HepG2 (cell line): ENCODE measurements at regions not wholly inside any gene's neighbourhood (a gene's known extent, or its start where the extent isn't known, plus 50 kb on each side); places are given as distances from the start of the nearest gene placed in this dataset.

Experiments
- ATAC-seq: fragments of 200-7000 bp; cut with Tn5 transposase; 3 replicates; pipeline ENCODE4 v1.9.1; 2020; ENCODE audit warnings: mild to moderate bottlenecking, moderate library complexity
- BruUV-seq: library from RNA; stranded (reverse); fragments of 400-500 nt; replicated peaks from 2 replicates; lab custom pipeline; 2021; lab: Mats Ljungman, UMichigan
- CTCF ChIA-PET: fragments of 300-600 bp; formaldehyde crosslinking; extraction: SDS; loops from one replicate; lab custom pipeline; 2021; ENCODE audit warnings: low total read pairs, inconsistent platforms, low intra/inter-chr PET ratio; lab: Yijun Ruan, JAX
- POLR2A ChIA-PET: fragments of 350-600 bp; sonication (Branson Sonifier 250); formaldehyde crosslinking; loops from one replicate; lab custom pipeline; 2020; ENCODE audit warnings: antibody characterized with exemption, inconsistent platforms; lab: Yijun Ruan, JAX
- DNase-seq: peaks from one replicate; pipeline ENCODE4 v3.0.0-alpha.2; 2015; ENCODE audit warnings: low spot score
- FAIRE-seq: peaks from 3 replicates; lab custom pipeline; 2011; peaks lifted over from hg19 to GRCh38; lab: Jason Lieb, UNC
- H2AFZ ChIP-seq: one replicate; pipeline ENCODE4 v1.6.1; 2011; ENCODE audit warnings: low read length, inconsistent platforms
- H3K27ac ChIP-seq: fragments of 300-600 bp; 3 replicates; pipeline ENCODE4 v1.8.0; 2011; ENCODE audit warnings: mixed run types, mild to moderate bottlenecking, mixed read lengths, low read length, inconsistent platforms; ENCODE audit not compliant: insufficient read depth; ENCODE audit errors: extremely low read length
- H3K27me3 ChIP-seq, 2 experiments: fragments of 200-600 bp in 1 of 2; 2 replicates in 1 of 2; 3 replicates in 1 of 2; pipeline versions ENCODE4 v1.6.0 to v1.8.0; 2011; ENCODE audit warnings: low read length in 2 of 2, mild to moderate bottlenecking in 2 of 2, moderate library complexity in 2 of 2, inconsistent platforms in 1 of 2; ENCODE audit not compliant: insufficient read depth in 2 of 2, control insufficient read depth in 1 of 2
- H3K36me3 ChIP-seq, 2 experiments: fragments of 200-600 bp in 1 of 2; replicated peaks in 1 of 2; 2 replicates in 1 of 2; 3 replicates in 1 of 2; pipeline versions ENCODE4 v1.5.1 to v1.8.0; 2011; ENCODE audit warnings: low read length in 2 of 2, inconsistent platforms in 1 of 2; ENCODE audit not compliant: insufficient read depth in 2 of 2, control insufficient read depth in 1 of 2
- H3K4me1 ChIP-seq: 2 replicates; pipeline ENCODE4 v1.5.1; 2012; ENCODE audit warnings: low read length, inconsistent platforms; ENCODE audit not compliant: insufficient read depth
- H3K4me2 ChIP-seq: 2 replicates; pipeline ENCODE4 v1.6.0; 2011; ENCODE audit warnings: low read depth, low read length, inconsistent platforms
- H3K4me3 ChIP-seq, 3 experiments: fragments of 200-600 bp in 1 of 3; sonication (generic), shearing (Covaris generic) in 1 of 3; replicated peaks in 1 of 3; 2 replicates each; pipeline ENCODE4 v1.5.1; 2011 to 2016; ENCODE audit warnings: low read length in 3 of 3, inconsistent platforms in 2 of 3, low read depth in 2 of 3, mild to moderate bottlenecking in 2 of 3, control low read depth in 1 of 3, mixed read lengths in 1 of 3; ENCODE audit not compliant: insufficient read depth in 1 of 3
- H3K79me2 ChIP-seq: one replicate; pipeline ENCODE4 v1.6.1; 2011; ENCODE audit warnings: low read length, inconsistent platforms; ENCODE audit not compliant: insufficient read depth
- H3K9ac ChIP-seq: 2 replicates; pipeline ENCODE4 v1.6.0; 2011; ENCODE audit warnings: mild to moderate bottlenecking, low read depth, low read length, inconsistent platforms; ENCODE audit not compliant: insufficient read depth
- H3K9me3 ChIP-seq: 2 replicates; pipeline ENCODE4 v1.5.1; 2012; ENCODE audit warnings: mild to moderate bottlenecking, low read length
- H4K20me1 ChIP-seq: 2 replicates; pipeline ENCODE4 v1.6.0; 2011; ENCODE audit warnings: inconsistent platforms, mild to moderate bottlenecking, low read length, moderate library complexity; ENCODE audit not compliant: insufficient read depth
- ARNT ChIP-seq: fragments of 450-650 bp; IDR thresholded peaks from 2 replicates; pipeline ENCODE4 v1.6.1; 2017
- CEBPZ ChIP-seq: IDR thresholded peaks from 2 replicates; pipeline ENCODE4 v1.6.1; 2012; ENCODE audit warnings: low read length, improper control_type of control experiment
- CTCF ChIP-seq: sonication (generic); formaldehyde crosslinking; IDR thresholded peaks from 2 replicates; pipeline ENCODE4 v1.5.0; 2020; ENCODE audit warnings: mild to moderate bottlenecking, missing genetic modification reagents, moderate library complexity
- FOSL2 ChIP-seq: sonication (generic); formaldehyde crosslinking; IDR thresholded peaks from 2 replicates; pipeline ENCODE4 v1.4.0; 2020; ENCODE audit warnings: missing genetic modification reagents
- HNF1B ChIP-seq: sonication (generic); formaldehyde crosslinking; IDR thresholded peaks from 2 replicates; pipeline ENCODE4 v1.5.1; 2020; ENCODE audit warnings: mild to moderate bottlenecking, moderate library complexity, missing genetic modification reagents
- IRF2 ChIP-seq: IDR thresholded peaks from 2 replicates; pipeline ENCODE4 v1.6.1; 2018; ENCODE audit warnings: missing genetic modification reagents, missing compliant biosample characterization
- RAD21 ChIP-seq: fragments of 450-650 bp; formaldehyde crosslinking; IDR thresholded peaks from 2 replicates; pipeline ENCODE4 v1.5.0; 2020; ENCODE audit warnings: mild to moderate bottlenecking
- SMC3 ChIP-seq: IDR thresholded peaks from 2 replicates; pipeline ENCODE4 v1.6.1; 2011; ENCODE audit warnings: low read length, improper control_type of control experiment
- STAG1 ChIP-seq: sonication (generic); formaldehyde crosslinking; IDR thresholded peaks from 2 replicates; pipeline ENCODE4 v1.4.0; 2020; ENCODE audit warnings: missing genetic modification reagents
- TBP ChIP-seq: sonication (generic); formaldehyde crosslinking; IDR thresholded peaks from 2 replicates; pipeline ENCODE4 v1.5.0; 2020; ENCODE audit warnings: missing genetic modification reagents
- XRCC5 ChIP-seq: fragments of 200-400 bp; formaldehyde crosslinking; optimal IDR thresholded peaks from 2 replicates; pipeline ENCODE3; 2017; ENCODE audit warnings: mild to moderate bottlenecking, low read length
- ZBTB25 ChIP-seq: IDR thresholded peaks from 2 replicates; pipeline ENCODE4 v1.6.1; 2018; ENCODE audit warnings: missing genetic modification reagents
- ZNF451 ChIP-seq: sonication (generic); formaldehyde crosslinking; IDR thresholded peaks from 2 replicates; pipeline ENCODE4 v1.5.0; 2020; ENCODE audit warnings: mild to moderate bottlenecking, missing genetic modification reagents
- WGBS: methylation state at CpG from one replicate; pipeline ENCODE4 v1.1.6; 2017; ENCODE audit warnings: low lambda C conversion rate; 5-methylcytosine and 5-hydroxymethylcytosine counted together
- in situ Hi-C: cut with HindIII; loops from 2 replicates; pipeline ENCODE4 v1.10.0; 2017; ENCODE audit warnings: low pct_unique_long_range_greater_than_20kb; ENCODE audit not compliant: extremely low pct_ligation_motif_present
- intact Hi-C: fragments of 100-400 bp; cut with micrococcal nuclease; formaldehyde crosslinking; loops from one replicate; pipeline ENCODE4 v1.10.0; 2022; ENCODE audit not compliant: unreplicated experiment

GRCh38 chr6:113414511-113414910, 442.6 kb upstream of the MARCKS start:
- no peaks in the 10 kb centered on the region for H3K4me1 ChIP-seq
- POLR2A ChIA-PET = no interaction called here
- no peaks in the 10 kb centered on the region for H3K9me3 ChIP-seq
- H3K79me2 ChIP-seq = no peaks in the 10 kb centered on the region
- H3K4me3 ChIP-seq = no peak overlapping the region
- peak; percentile 92 for ATAC-seq
- no peak overlapping the region for H3K27ac ChIP-seq
- intact Hi-C loops = loop anchor here (1.0 kb wide), 3 partner anchors 108 to 465 kb away; no protein-coding TSS in a partner anchor
- TF ChIP-seq CTCF (CRISPR knock-in tag) = peak; percentile 58
- TF ChIP-seq CEBPZ = no peak
- TF ChIP-seq ARNT = no peak
- TF ChIP-seq TBP (CRISPR knock-in tag) = no peak
- peak; percentile 48 for TF ChIP-seq RAD21 (CRISPR knock-in tag)
- TF ChIP-seq ZNF451 = no peak
- TF ChIP-seq STAG1 (CRISPR knock-in tag) = peak; percentile 66
- no peak for TF ChIP-seq HNF1B (CRISPR knock-in tag)
- peak; percentile 78 for TF ChIP-seq SMC3
- no peak for TF ChIP-seq ZBTB25 (CRISPR knock-in tag)
- 0 out of 2 replicates have a peak, but pooled peaks have one; percentile 9 for TF ChIP-seq FOSL2 (CRISPR knock-in tag)
- no peak for TF ChIP-seq XRCC5
- TF ChIP-seq IRF2 (CRISPR knock-in tag) = no peak
- no peak overlapping the region for H3K4me2 ChIP-seq
- H3K36me3 ChIP-seq = no peaks in the 10 kb centered on the region
- in situ Hi-C loops = loop anchor here (25.0 kb wide), 1 partner anchor 627 kb away; no protein-coding TSS in a partner anchor
- DNase-seq = peak; percentile 40
- no peak overlapping the region for H2AFZ ChIP-seq
- no peaks in the 10 kb centered on the region for H4K20me1 ChIP-seq
- H3K9ac ChIP-seq = no peak overlapping the region
- peak; percentile 23 for FAIRE-seq
- BruUV-seq = no TSS peak
- CTCF ChIA-PET = no interaction called here
- H3K27me3 ChIP-seq = no peaks in the 10 kb centered on the region
- WGBS = 24% methylated on average over 3 of the region's 3 CpGs
